ENCODE measurements at regions not wholly inside any gene's neighbourhood (a gene's known extent, or its start where the extent isn't known, plus 50 kb on each side); places are given as distances from the start of the nearest gene placed in this dataset.

DNA sequence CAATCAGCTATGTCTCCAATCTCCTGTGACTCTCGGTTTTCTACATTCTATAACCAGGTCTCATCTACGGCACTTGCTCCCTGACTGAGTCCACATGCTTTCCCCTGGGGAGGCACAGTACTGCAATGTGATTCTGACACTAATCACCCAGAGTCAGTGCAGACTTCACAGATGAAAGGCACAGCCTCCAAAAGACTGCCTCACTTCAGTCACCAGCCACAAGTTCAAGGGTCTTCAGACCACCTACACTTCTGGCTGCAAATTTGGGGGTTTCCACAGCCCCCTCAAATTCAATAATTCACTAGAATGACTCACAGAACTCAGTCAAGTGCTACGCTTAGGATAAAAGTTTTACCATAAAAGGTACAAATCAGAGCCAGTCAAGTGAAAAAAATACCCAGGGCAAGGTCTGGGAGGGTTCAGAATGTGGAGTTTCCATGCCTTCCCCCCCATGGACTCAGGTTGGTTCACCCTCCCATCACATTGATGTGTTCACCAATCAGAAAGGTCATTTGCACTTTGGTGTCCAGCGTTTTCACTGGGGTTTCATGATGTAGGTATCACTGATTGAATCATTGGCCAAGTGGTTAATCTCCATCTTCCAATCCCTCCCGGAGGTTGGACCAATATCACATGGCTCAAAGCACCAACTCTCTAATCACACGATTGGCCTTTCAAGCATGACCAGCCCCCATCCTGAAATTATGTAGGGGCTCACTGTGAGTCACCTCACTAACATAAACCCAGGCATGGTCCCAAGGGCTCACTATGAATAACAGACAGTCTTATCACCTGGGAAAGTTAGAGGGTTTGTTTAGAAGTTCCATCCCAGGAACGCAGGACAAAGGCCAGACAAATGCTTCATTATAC lies 182.9 kb upstream of the CAMK1G start:
- TF ChIP-seq, protein P1, sequence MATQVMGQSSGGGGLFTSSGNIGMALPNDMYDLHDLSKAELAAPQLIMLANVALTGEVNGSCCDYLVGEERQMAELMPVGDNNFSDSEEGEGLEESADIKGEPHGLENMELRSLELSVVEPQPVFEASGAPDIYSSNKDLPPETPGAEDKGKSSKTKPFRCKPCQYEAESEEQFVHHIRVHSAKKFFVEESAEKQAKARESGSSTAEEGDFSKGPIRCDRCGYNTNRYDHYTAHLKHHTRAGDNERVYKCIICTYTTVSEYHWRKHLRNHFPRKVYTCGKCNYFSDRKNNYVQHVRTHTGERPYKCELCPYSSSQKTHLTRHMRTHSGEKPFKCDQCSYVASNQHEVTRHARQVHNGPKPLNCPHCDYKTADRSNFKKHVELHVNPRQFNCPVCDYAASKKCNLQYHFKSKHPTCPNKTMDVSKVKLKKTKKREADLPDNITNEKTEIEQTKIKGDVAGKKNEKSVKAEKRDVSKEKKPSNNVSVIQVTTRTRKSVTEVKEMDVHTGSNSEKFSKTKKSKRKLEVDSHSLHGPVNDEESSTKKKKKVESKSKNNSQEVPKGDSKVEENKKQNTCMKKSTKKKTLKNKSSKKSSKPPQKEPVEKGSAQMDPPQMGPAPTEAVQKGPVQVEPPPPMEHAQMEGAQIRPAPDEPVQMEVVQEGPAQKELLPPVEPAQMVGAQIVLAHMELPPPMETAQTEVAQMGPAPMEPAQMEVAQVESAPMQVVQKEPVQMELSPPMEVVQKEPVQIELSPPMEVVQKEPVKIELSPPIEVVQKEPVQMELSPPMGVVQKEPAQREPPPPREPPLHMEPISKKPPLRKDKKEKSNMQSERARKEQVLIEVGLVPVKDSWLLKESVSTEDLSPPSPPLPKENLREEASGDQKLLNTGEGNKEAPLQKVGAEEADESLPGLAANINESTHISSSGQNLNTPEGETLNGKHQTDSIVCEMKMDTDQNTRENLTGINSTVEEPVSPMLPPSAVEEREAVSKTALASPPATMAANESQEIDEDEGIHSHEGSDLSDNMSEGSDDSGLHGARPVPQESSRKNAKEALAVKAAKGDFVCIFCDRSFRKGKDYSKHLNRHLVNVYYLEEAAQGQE (IDR thresholded peaks at IDR 0.05; ENCODE audit: insufficient read depth in 1 of 2, low read depth in 2 of 2, low read length in 2 of 2) = no peak
- TF ChIP-seq POLR2AphosphoS5 (IDR thresholded peaks at IDR 0.05; ENCODE audit: low read depth, low read length) (no peak), SIN3A (IDR thresholded peaks at IDR 0.05; ENCODE audit: borderline replicate concordance, insufficient read depth, low read length) (no peak), TAF1 (IDR thresholded peaks at IDR 0.05; ENCODE audit: borderline replicate concordance, insufficient read depth, low read length) (no peak), FOXP2 (optimal IDR thresholded peaks at IDR 0.05; ENCODE audit: borderline replicate concordance, extremely low read depth, extremely low read length, insufficient read depth) (no peak)

Data from PFSK-1 (cell line).